Psoas muscle (tissue), 7 donors: ENCODE measurements at regions not wholly inside any gene's neighbourhood (a gene's known extent, or its start where the extent isn't known, plus 50 kb on each side); places are given as distances from the start of the nearest gene placed in this dataset.

Experiments used
- ATAC-seq, 4 donors: fragments of 200-7000 bp; cut with Tn5 transposase; one replicate each; pipeline ENCODE4 v1.9.1; 2020; ENCODE audit warnings: moderate library complexity in 3 of 4, mild to moderate bottlenecking in 2 of 4
- DNase-seq, 2 donors: peaks; one replicate each; pipeline ENCODE4 v3.0.0-alpha.2; 2020
- H3K27ac ChIP-seq: fragments of 200-600 bp; one replicate; pipeline ENCODE4 v1.8.0; 2022
- H3K27me3 ChIP-seq, 3 donors: fragments of 200-600 bp in 1 of 3; one replicate each; pipeline versions ENCODE4 v1.6.1 to v1.8.0; 2013 to 2022; ENCODE audit warnings: low read length in 2 of 3, mild to moderate bottlenecking in 2 of 3, moderate library complexity in 1 of 3; ENCODE audit not compliant: insufficient read depth in 3 of 3
- H3K36me3 ChIP-seq, 2 donors: fragments of 200-600 bp in 1 of 2; one replicate each; pipeline versions ENCODE4 v1.6.1 to v1.8.0; 2013 to 2022; ENCODE audit warnings: low read depth in 1 of 2, mild to moderate bottlenecking in 1 of 2, moderate library complexity in 1 of 2; ENCODE audit not compliant: insufficient read depth in 1 of 2
- H3K4me1 ChIP-seq: fragments of 200-600 bp; one replicate; pipeline ENCODE4 v1.8.0; 2022
- H3K4me3 ChIP-seq: fragments of 200-600 bp; one replicate; pipeline ENCODE4 v1.8.0; 2022; ENCODE audit warnings: mild to moderate bottlenecking
- H3K9me3 ChIP-seq: fragments of 200-600 bp; one replicate; pipeline ENCODE4 v1.8.0; 2022
- CTCF ChIP-seq: fragments of 200-600 bp; IDR thresholded peaks from one replicate; pipeline ENCODE4 v1.8.0; 2022; ENCODE audit warnings: antibody characterized with exemption
- WGBS, 3 donors: extraction: QIAGEN DNeasy Blood & Tissue Kit; methylation state at CpG; one replicate each; pipeline versions ENCODE4 v1.1.6 to v1.1.7; 2013; 5-methylcytosine and 5-hydroxymethylcytosine counted together
- intact Hi-C, 2 donors: fragments of 100-400 bp; cut with DNase I; formaldehyde crosslinking; loops; one replicate each; pipeline versions ENCODE4 v1.11.0 to v1.14.2; 2022
- donor health status: healthy with polysubstance abuse.
- donor health status: DM: no; HTN: no; CAD: no; lungs with moderate emphysema.
- donor health status: Bipolar disorder and iron deficiency.
- donor health status: healthy.
- donor health status: DM: yes; HTN: yes; CAD: no.
- donor health status: DM: no; HTN: no; CAD: no.
- donor health status: DM: yes; HTN: yes; CAD: no.

- ATAC-seq, result peak; percentile 40 to 76 (median 58)
- WGBS, 3 donors, result 43 to 48% (median 45%) methylated on average over 11 of the region's 11 CpGs
- TF ChIP-seq CTCF, result no peak
- H3K27me3 ChIP-seq, result no peaks in the 10 kb centered on the region
- peaks cover 18% of the 10 kb centered on the region for H3K4me1 ChIP-seq
- no peak overlapping the region for H3K4me3 ChIP-seq
- H3K36me3 ChIP-seq, result no peaks in the 10 kb centered on the region
- intact Hi-C loops, result loop anchor here in 1 of 2 donors (10.0 kb wide), 1 partner anchor 401 kb away; the partner anchor contains the start of gene RGMA
- H3K27ac ChIP-seq, result peak overlapping the region; percentile 80
- no peaks in the 10 kb centered on the region for H3K9me3 ChIP-seq
- peak; percentile 47 to 84 for DNase-seq
These were observed 396.7 kb upstream of the RGMA start for GRCh38 chr15:93485438-93486327.

GRCh38 chr15:93483923-93484322 is 394.9 kb upstream of the RGMA start:
- no peak overlapping the region for H3K4me3 ChIP-seq
- DNase-seq (no peak), ATAC-seq (no peak)
- 54 to 56% (median 56%) methylated on average over 4 of the region's 4 CpGs for WGBS, 3 donors
- H3K27ac ChIP-seq, result no peak overlapping the region
- H3K36me3 ChIP-seq, result no peaks in the 10 kb centered on the region
- no peaks in the 10 kb centered on the region for H3K27me3 ChIP-seq
- H3K9me3 ChIP-seq, result no peaks in the 10 kb centered on the region
- H3K4me1 ChIP-seq, result peaks cover 18% of the 10 kb centered on the region
- no peak for TF ChIP-seq CTCF
- intact Hi-C loops, result loop anchor here (2.0 to 10.0 kb wide), 2 partner anchors 15 to 399 kb away; partner anchors contain the start of gene RGMA (in 1 of the 2)

GRCh38 chr15:93482731-93483130 is 393.7 kb upstream of the RGMA start:
- H3K27me3 ChIP-seq, result no peaks in the 10 kb centered on the region
- no peaks in the 10 kb centered on the region for H3K9me3 ChIP-seq
- no peak overlapping the region for H3K27ac ChIP-seq
- no peak for ATAC-seq
- intact Hi-C loops, result loop anchor here (2.0 to 10.0 kb wide), 2 partner anchors 14 to 398 kb away; partner anchors contain the start of gene RGMA (in 1 of the 2)
- peaks cover 18% of the 10 kb centered on the region for H3K4me1 ChIP-seq
- DNase-seq, result no peak
- no peak for TF ChIP-seq CTCF
- no peaks in the 10 kb centered on the region for H3K36me3 ChIP-seq
- WGBS, 3 donors, result 65 to 79% (median 75%) methylated on average over 6 of the region's 6 CpGs
- no peak overlapping the region for H3K4me3 ChIP-seq

- H3K9me3 ChIP-seq, result no peaks in the 10 kb centered on the region
- H3K36me3 ChIP-seq, result no peaks in the 10 kb centered on the region
- intact Hi-C loops, result loop anchor here in 1 of 2 donors (10.0 kb wide), 1 partner anchor 395 kb away; the partner anchor contains the start of gene RGMA
- peak; percentile 54 to 80 for DNase-seq
- H3K27me3 ChIP-seq, result no peaks in the 10 kb centered on the region
- no peaks in the 10 kb centered on the region for H3K4me1 ChIP-seq
- ATAC-seq, result peak in 2 of 4 donors; percentile 30 to 65
- no peak for TF ChIP-seq CTCF
- WGBS, 3 donors, result 55 to 68% (median 58%) methylated on average over 2 of the region's 2 CpGs
- no peak overlapping the region for H3K4me3 ChIP-seq
- no peak overlapping the region for H3K27ac ChIP-seq
These were observed 390.7 kb upstream of the RGMA start for GRCh38 chr15:93479715-93480114.
